K562 (cell line): ENCODE measurements at regions not wholly inside any gene's neighbourhood (a gene's known extent, or its start where the extent isn't known, plus 50 kb on each side); places are given as distances from the start of the nearest gene placed in this dataset.
A peak's percentile ranks its signal among the peaks of the same experiment; 100 is the strongest.

Experiments
- ATAC-seq: fragments of 200-7000 bp; cut with Tn5 transposase; 3 replicates; pipeline ENCODE4 v1.9.1; 2020; ENCODE audit warnings: moderate library complexity
- BruUV-seq: library from RNA; stranded (reverse); fragments of 400-500 nt; replicated peaks from 2 replicates; lab custom pipeline; 2021; lab: Mats Ljungman, UMichigan
- CTCF ChIA-PET: fragments of 300-600 bp; formaldehyde crosslinking; extraction: SDS; loops from one replicate; lab custom pipeline; 2021; ENCODE audit warnings: low intra/inter-chr PET ratio; lab: Yijun Ruan, JAX
- POLR2A ChIA-PET: fragments of 300-600, 350-650 bp; sonication (Branson Sonifier 250); formaldehyde crosslinking; extraction: SDS; loops from one replicate; lab custom pipeline; 2021; ENCODE audit warnings: antibody characterized with exemption, inconsistent platforms; lab: Yijun Ruan, JAX
- DNase-seq, 4 experiments: peaks; one replicate each; pipeline versions ENCODE4 v3.0.0 to v3.0.0-alpha.2; 2011 to 2018; ENCODE audit warnings: low spot score in 3 of 4, mixed read lengths in 3 of 4; ENCODE audit errors: extremely low read depth in 1 of 4
- FAIRE-seq: peaks from 2 replicates; lab custom pipeline; 2011; peaks lifted over from hg19 to GRCh38; lab: Jason Lieb, UNC
- H2AFZ ChIP-seq: 2 replicates; pipeline ENCODE4 v1.6.0; 2011; ENCODE audit warnings: low read depth, low read length, control low read depth, inconsistent platforms
- H3K27ac ChIP-seq: fragments of 200-600 bp; 3 replicates; pipeline ENCODE4 v1.8.0; 2011; ENCODE audit warnings: low read depth, mild to moderate bottlenecking, control low read depth, inconsistent platforms, low read length, moderate library complexity, mixed read lengths; ENCODE audit errors: extremely low read depth
- H3K27me3 ChIP-seq, 2 experiments: fragments of 300-600 bp in 1 of 2; 2 replicates in 1 of 2; 3 replicates in 1 of 2; pipeline versions ENCODE4 v1.6.0 to v1.8.0; 2011; ENCODE audit warnings: inconsistent platforms in 2 of 2, low read length in 2 of 2, mild to moderate bottlenecking in 1 of 2, mixed read lengths in 1 of 2, moderate library complexity in 1 of 2; ENCODE audit not compliant: control insufficient read depth in 2 of 2, insufficient read depth in 2 of 2
- H3K36me3 ChIP-seq: fragments of 300-600 bp; 3 replicates; pipeline ENCODE4 v1.8.0; 2011; ENCODE audit warnings: mild to moderate bottlenecking, low read length, inconsistent platforms; ENCODE audit not compliant: control insufficient read depth, insufficient read depth
- H3K4me1 ChIP-seq, 2 experiments: fragments of 200-600 bp in 1 of 2; replicated peaks in 1 of 2; 2 replicates in 1 of 2; 3 replicates in 1 of 2; pipeline versions ENCODE4 v1.5.1 to v1.8.0; 2011; ENCODE audit warnings: inconsistent platforms in 2 of 2, low read length in 2 of 2, mild to moderate bottlenecking in 1 of 2, mixed read lengths in 1 of 2, moderate library complexity in 1 of 2; ENCODE audit not compliant: control insufficient read depth in 2 of 2, insufficient read depth in 2 of 2
- H3K4me2 ChIP-seq: 2 replicates; pipeline ENCODE4 v1.6.1; 2011; ENCODE audit warnings: low read length, control low read depth, inconsistent platforms, mixed read lengths; ENCODE audit not compliant: insufficient read depth
- H3K4me3 ChIP-seq: fragments of 200-600 bp; sonication (generic), shearing (Covaris generic); 2 replicates; pipeline ENCODE4 v1.5.1; 2016; ENCODE audit warnings: control low read depth, inconsistent platforms
- H3K79me2 ChIP-seq: fragments of 200-600 bp; 3 replicates; pipeline ENCODE4 v1.8.0; 2011; ENCODE audit warnings: low read length, inconsistent platforms; ENCODE audit not compliant: control insufficient read depth, insufficient read depth
- H3K9ac ChIP-seq, 2 experiments: 2 replicates each; pipeline versions ENCODE4 v1.6.0 to v1.6.1; 2011; ENCODE audit warnings: low read depth in 2 of 2, low read length in 2 of 2, control low read depth in 1 of 2, inconsistent platforms in 1 of 2, mild to moderate bottlenecking in 1 of 2, mixed read lengths in 1 of 2; ENCODE audit not compliant: insufficient read depth in 1 of 2
- H3K9me1 ChIP-seq: one replicate; pipeline ENCODE4 v1.6.0; 2011; ENCODE audit warnings: inconsistent platforms, mild to moderate bottlenecking, low read length, moderate library complexity; ENCODE audit not compliant: control insufficient read depth, insufficient read depth
- H3K9me3 ChIP-seq: replicated peaks from 2 replicates; pipeline ENCODE4 v1.5.1; 2011; ENCODE audit warnings: low read depth, low read length, inconsistent platforms; ENCODE audit not compliant: control insufficient read depth, insufficient read depth
- H4K20me1 ChIP-seq: replicated peaks from 2 replicates; pipeline ENCODE4 v1.6.1; 2011; ENCODE audit warnings: low read length, inconsistent platforms, mixed read lengths; ENCODE audit not compliant: control insufficient read depth, insufficient read depth
- FOSL1 ChIP-seq: fragments of 200-800 bp; sonication (Bioruptor generic); conservative IDR thresholded peaks from 2 replicates; pipeline ENCODE4 v1.6.1; 2016; ENCODE audit warnings: missing genetic modification characterization, missing compliant biosample characterization
- NFE2L1 ChIP-seq: fragments of 450-650 bp; IDR thresholded peaks from 2 replicates; pipeline ENCODE4 v1.6.1; 2016; ENCODE audit warnings: missing genetic modification characterization, low read depth, mild to moderate bottlenecking, missing compliant biosample characterization, moderate library complexity, borderline replicate concordance
- PBX2 ChIP-seq, 2 experiments: IDR thresholded peaks in 1 of 2; conservative IDR thresholded peaks in 1 of 2; 2 replicates each; pipeline ENCODE4 v1.6.1; 2016; ENCODE audit warnings: low read depth in 2 of 2, mild to moderate bottlenecking in 1 of 2, missing compliant biosample characterization in 1 of 2, missing genetic modification characterization in 1 of 2, moderate library complexity in 1 of 2
- POLR2AphosphoS2 ChIP-seq: IDR thresholded peaks from 2 replicates; pipeline ENCODE4 v1.6.1; 2012; ENCODE audit warnings: low read length, improper control_type of control experiment
- PRMT5 ChIP-seq: sonication (generic); formaldehyde crosslinking; IDR thresholded peaks from 2 replicates; pipeline ENCODE4 v1.5.0; 2020; ENCODE audit warnings: missing genetic modification reagents
- SPI1 ChIP-seq: IDR thresholded peaks from 2 replicates; pipeline ENCODE4 v1.6.1; 2011; ENCODE audit warnings: low read depth, low read length, control low read depth, borderline replicate concordance
- XRCC3 ChIP-seq: fragments of 450-650 bp; IDR thresholded peaks from 2 replicates; pipeline ENCODE4 v1.6.1; 2017; ENCODE audit warnings: mild to moderate bottlenecking, moderate library complexity
- ZNF232 ChIP-seq: sonication (generic); formaldehyde crosslinking; IDR thresholded peaks from 2 replicates; pipeline ENCODE4 v1.8.0; 2022; ENCODE audit warnings: mild to moderate bottlenecking, missing genetic modification reagents
- WGBS: fragments of 100-300 bp; shearing (Covaris generic); methylation state at CpG from one replicate; pipeline ENCODE4 v1.1.6; 2016; ENCODE audit warnings: low coverage, mixed read lengths; ENCODE audit not compliant: insufficient coverage; ENCODE audit errors: missing lambda C conversion rate; 5-methylcytosine and 5-hydroxymethylcytosine counted together
- in situ Hi-C: fragments of 300-500 bp; cut with MboI; formaldehyde crosslinking; loops from 4 replicates; pipeline ENCODE4 v1.15.0; 2018; ENCODE audit warnings: inconsistent platforms, mixed read lengths
- intact Hi-C: fragments of 100-400 bp; cut with micrococcal nuclease; formaldehyde crosslinking; loops from 2 replicates; pipeline ENCODE4 v1.14.2; 2022

GRCh38 chr7:152520861-152521302 is 85.1 kb upstream of the KMT2C start (continued):
- TF ChIP-seq PBX2 (CRISPR knock-in tag; IDR thresholded peaks at IDR 0.05; ENCODE audit: low read depth): no peak
- TF ChIP-seq PBX2 (tag; conservative IDR thresholded peaks at IDR 0.05; ENCODE audit: low read depth): peak; percentile 44
- TF ChIP-seq ZNF232 (CRISPR knock-in tag): no peak
- TF ChIP-seq FOSL1 (tag): no peak
- no peak for TF ChIP-seq XRCC3
- TF ChIP-seq NFE2L1 (tag): peak; percentile 23; the same call in 1 of the 2 replicates
- TF ChIP-seq, all 486 proteins: peak for 17

- ATAC-seq (no peak), FAIRE-seq (no peak), DNase-seq (no peak)
- Histone ChIP-seq H3K9me1 (no peaks in the 10 kb centered on the region), H3K9me3 (0 out of 2 replicates have a peak, but pooled peaks cover 7% of the 10 kb centered on the region), H3K4me1 (peaks cover 14 to 25% of the 10 kb centered on the region in 2 experiments; a peak in 4 of 5 replicates), H2AFZ (0 out of 2 replicates have a peak overlapping the region, but pooled peaks have one; percentile 25), H3K36me3 (no peaks in the 10 kb centered on the region), H3K27me3 (peaks cover 18 to 36% of the 10 kb centered on the region in 2 experiments; a peak in 4 of 5 replicates), H4K20me1 (no peaks in the 10 kb centered on the region), H3K9ac (no peak overlapping the region), H3K27ac (no peak overlapping the region), H3K79me2 (no peaks in the 10 kb centered on the region), H3K4me2 (no peak overlapping the region), H3K4me3 (no peak overlapping the region)
- WGBS: 1% methylated on average over 4 of the region's 4 CpGs
- intact Hi-C loops: no loop called here
- in situ Hi-C loops: no loop called here
- ChIA-PET CTCF (no interaction called here), POLR2A (interaction anchor here (1.0 to 1.8 kb wide), 3 partner anchors 34 to 52 kb away, joined by 3 to 4 read pairs (median 4); no protein-coding TSS in a partner anchor)
- BruUV-seq: no TSS peak
- TF ChIP-seq POLR2AphosphoS2 (no peak), SPI1 (peak; percentile 37; the same call in 1 of the 2 replicates), PRMT5 (CRISPR knock-in tag) (no peak)
Measured at GRCh38 chr7:152519290-152519689, 83.5 kb upstream of the KMT2C start.
